Peyer's patch (tissue), 4 donors: ENCODE measurements at regions not wholly inside any gene's neighbourhood (a gene's known extent, or its start where the extent isn't known, plus 50 kb on each side); places are given as distances from the start of the nearest gene placed in this dataset.

ENCODE experiments used
- DNase-seq, 3 donors: peaks; one replicate each; pipeline ENCODE4 v3.0.0-alpha.2; 2017 to 2019
- H3K27ac ChIP-seq, 4 donors: fragments of 200-600 bp; sonication (generic); one replicate each; pipeline ENCODE4 v1.5.1; 2016 to 2019
- H3K27me3 ChIP-seq, 2 donors: fragments of 200-600 bp; sonication (generic); one replicate each; pipeline ENCODE4 v1.5.1; 2019
- H3K36me3 ChIP-seq, 3 donors: fragments of 200-600 bp; sonication (generic); one replicate each; pipeline ENCODE4 v1.5.1; 2016 to 2019
- H3K4me1 ChIP-seq, 4 donors: fragments of 200-600 bp; sonication (generic); one replicate each; pipeline ENCODE4 v1.5.1; 2016 to 2019
- H3K4me3 ChIP-seq, 4 donors: fragments of 200-600 bp; sonication (generic); 1 replicate in 3 of 4; 2 replicates in 1 of 4; pipeline ENCODE4 v1.5.1; 2016 to 2019; ENCODE audit warnings: mild to moderate bottlenecking in 1 of 4
- H3K9me3 ChIP-seq, 4 donors: fragments of 200-600 bp; sonication (generic); one replicate each; pipeline ENCODE4 v1.5.1; 2016 to 2019; ENCODE audit warnings: mild to moderate bottlenecking in 1 of 4
- POLR2A ChIP-seq, 2 donors: fragments of 450-650 bp; IDR thresholded peaks; one replicate each; pipeline ENCODE4 v1.5.1; 2017; ENCODE audit warnings: antibody characterized with exemption in 2 of 2, mild to moderate bottlenecking in 2 of 2, moderate library complexity in 2 of 2
- TF ChIP-seq, protein P1 (sequence below), 6 experiments: fragments of 450-650 bp in 4 of 6; fragments of 200-600 bp in 2 of 6; sonication (generic) in 1 of 6; IDR thresholded peaks; one replicate each; pipeline ENCODE4 v1.5.1; 2017 to 2019; ENCODE audit warnings: antibody characterized with exemption in 6 of 6, mild to moderate bottlenecking in 3 of 6, moderate library complexity in 1 of 6

DNA sequence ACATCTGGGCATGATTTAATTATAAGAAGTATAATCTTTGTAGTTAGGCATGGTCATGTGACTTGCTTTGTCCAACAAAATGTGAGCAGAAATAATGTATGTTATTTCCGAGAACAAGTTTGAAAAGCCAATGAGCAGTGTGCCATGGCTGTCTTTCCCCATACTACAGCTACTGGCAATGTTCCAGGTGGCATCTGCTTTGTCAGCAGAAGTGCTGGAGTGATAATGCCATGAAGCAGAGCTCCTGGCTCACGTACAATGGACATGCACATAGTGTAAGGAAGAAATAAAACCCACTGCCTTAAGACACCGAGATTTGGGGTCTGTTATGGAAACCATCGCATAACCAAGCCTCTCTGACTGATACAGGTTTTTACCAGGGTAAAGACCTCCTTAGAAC, 212.6 kb upstream of the RASGEF1B start:
- no peak overlapping the region for H3K4me3 ChIP-seq
- no peaks in the 10 kb centered on the region for H3K36me3 ChIP-seq
- no peaks in the 10 kb centered on the region for H3K27me3 ChIP-seq
- DNase-seq = no peak
- no peaks in the 10 kb centered on the region for H3K4me1 ChIP-seq
- H3K9me3 ChIP-seq = no peaks in the 10 kb centered on the region
- H3K27ac ChIP-seq = no peak overlapping the region
- TF ChIP-seq, protein P1, sequence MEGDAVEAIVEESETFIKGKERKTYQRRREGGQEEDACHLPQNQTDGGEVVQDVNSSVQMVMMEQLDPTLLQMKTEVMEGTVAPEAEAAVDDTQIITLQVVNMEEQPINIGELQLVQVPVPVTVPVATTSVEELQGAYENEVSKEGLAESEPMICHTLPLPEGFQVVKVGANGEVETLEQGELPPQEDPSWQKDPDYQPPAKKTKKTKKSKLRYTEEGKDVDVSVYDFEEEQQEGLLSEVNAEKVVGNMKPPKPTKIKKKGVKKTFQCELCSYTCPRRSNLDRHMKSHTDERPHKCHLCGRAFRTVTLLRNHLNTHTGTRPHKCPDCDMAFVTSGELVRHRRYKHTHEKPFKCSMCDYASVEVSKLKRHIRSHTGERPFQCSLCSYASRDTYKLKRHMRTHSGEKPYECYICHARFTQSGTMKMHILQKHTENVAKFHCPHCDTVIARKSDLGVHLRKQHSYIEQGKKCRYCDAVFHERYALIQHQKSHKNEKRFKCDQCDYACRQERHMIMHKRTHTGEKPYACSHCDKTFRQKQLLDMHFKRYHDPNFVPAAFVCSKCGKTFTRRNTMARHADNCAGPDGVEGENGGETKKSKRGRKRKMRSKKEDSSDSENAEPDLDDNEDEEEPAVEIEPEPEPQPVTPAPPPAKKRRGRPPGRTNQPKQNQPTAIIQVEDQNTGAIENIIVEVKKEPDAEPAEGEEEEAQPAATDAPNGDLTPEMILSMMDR (IDR thresholded peaks at IDR 0.05) = no peak
- no peak for TF ChIP-seq POLR2A (IDR thresholded peaks at IDR 0.05)

DNA sequence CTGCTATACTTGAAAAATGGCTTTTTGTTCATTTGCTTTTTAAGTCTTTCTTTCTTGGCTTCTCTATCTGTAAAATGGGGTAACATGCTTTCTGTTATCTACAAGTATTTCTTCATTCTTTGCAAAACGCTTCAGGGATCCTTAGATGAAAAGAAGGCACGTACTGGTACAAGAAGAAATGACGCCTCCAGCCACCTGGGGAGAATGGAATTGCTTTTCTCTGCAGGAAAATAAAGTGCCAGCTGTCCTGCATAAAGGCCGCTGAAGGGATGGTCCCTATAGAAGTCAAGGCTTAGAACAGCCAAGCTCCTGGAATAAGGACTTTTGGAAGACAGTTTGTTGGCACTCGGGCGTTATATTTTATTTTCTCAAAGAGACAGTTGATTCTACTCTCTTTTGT, 210.8 kb upstream of the RASGEF1B start:
- DNase-seq = no peak
- H3K27me3 ChIP-seq = no peaks in the 10 kb centered on the region
- H3K4me1 ChIP-seq = no peaks in the 10 kb centered on the region
- TF ChIP-seq, protein P1 (IDR thresholded peaks at IDR 0.05) = no peak
- no peak for TF ChIP-seq POLR2A (IDR thresholded peaks at IDR 0.05)
- no peak overlapping the region for H3K4me3 ChIP-seq
- no peak overlapping the region for H3K27ac ChIP-seq
- no peaks in the 10 kb centered on the region for H3K36me3 ChIP-seq
- no peaks in the 10 kb centered on the region for H3K9me3 ChIP-seq

DNA sequence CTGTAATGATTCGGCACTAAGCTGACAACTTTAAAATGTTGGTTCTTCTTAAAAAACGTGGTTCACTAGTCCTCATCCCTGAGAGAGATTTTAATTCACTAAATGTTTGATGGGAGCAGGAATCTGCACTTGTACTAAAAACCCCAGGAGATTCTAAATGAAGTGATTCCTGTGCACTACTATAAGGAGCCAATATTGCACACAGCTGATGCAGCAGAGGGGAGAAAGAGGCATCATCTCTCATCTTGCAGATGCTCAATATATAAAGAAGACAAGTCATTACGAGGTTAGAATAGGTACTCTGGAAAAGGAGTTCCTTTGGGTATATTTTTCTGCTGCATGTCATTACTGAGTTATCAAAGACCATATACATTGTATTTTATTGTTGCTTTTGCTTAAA, 207.6 kb upstream of the RASGEF1B start:
- H3K36me3 ChIP-seq = no peaks in the 10 kb centered on the region
- no peaks in the 10 kb centered on the region for H3K4me1 ChIP-seq
- no peak for TF ChIP-seq POLR2A (IDR thresholded peaks at IDR 0.05)
- TF ChIP-seq, protein P1 (IDR thresholded peaks at IDR 0.05) = no peak
- no peak for DNase-seq
- no peak overlapping the region for H3K4me3 ChIP-seq
- no peaks in the 10 kb centered on the region for H3K9me3 ChIP-seq
- H3K27ac ChIP-seq = no peak overlapping the region
- no peaks in the 10 kb centered on the region for H3K27me3 ChIP-seq

DNA sequence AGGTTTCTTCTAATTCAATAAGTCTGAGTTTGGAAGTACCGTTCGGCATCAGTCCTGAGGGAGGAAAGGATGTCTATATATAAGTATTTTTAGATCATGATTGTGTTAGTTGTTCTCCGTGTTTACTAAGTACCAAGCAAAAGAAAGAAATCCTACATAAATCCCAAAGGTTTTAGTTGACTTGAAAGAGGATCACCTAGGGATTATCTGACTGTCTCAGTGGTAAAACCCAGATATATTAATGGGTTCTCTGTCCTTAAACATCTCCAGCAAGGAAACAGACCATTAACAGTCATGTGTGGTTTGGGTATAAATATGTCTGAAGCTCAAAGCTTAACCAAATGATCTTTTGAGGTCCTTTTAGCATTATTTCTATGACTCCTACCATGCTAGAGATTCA, 207.1 kb upstream of the RASGEF1B start:
- Histone ChIP-seq H3K4me1 (no peaks in the 10 kb centered on the region), H3K27ac (no peak overlapping the region), H3K36me3 (no peaks in the 10 kb centered on the region), H3K4me3 (no peak overlapping the region), H3K9me3 (no peaks in the 10 kb centered on the region), H3K27me3 (no peaks in the 10 kb centered on the region)
- no peak for DNase-seq
- TF ChIP-seq POLR2A (IDR thresholded peaks at IDR 0.05) = no peak
- TF ChIP-seq, protein P1 (IDR thresholded peaks at IDR 0.05) = no peak

DNA sequence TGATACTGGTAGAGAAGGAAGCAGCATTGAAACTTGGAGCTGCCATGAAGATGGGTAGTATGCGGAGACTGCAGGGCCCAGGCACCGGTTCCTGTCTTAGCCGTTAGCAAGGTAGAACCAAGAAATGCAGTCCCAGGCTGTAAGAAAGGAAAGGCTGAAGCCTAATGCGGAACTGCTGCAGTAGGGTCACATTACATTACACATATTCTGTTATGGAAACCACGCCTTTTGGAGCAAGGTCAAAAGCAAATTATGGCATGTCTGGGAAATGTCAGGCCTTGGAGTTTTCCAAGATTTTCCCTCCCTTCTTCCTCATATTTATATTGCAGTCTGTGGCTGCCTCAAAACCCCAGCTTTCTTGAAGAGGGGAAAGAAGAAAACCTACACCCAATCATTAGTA, 204.8 kb upstream of the RASGEF1B start:
- no peaks in the 10 kb centered on the region for H3K9me3 ChIP-seq
- H3K27ac ChIP-seq = no peak overlapping the region
- H3K27me3 ChIP-seq = no peaks in the 10 kb centered on the region
- H3K36me3 ChIP-seq = no peaks in the 10 kb centered on the region
- no peaks in the 10 kb centered on the region for H3K4me1 ChIP-seq
- TF ChIP-seq, protein P1 (IDR thresholded peaks at IDR 0.05) = no peak
- no peak for TF ChIP-seq POLR2A (IDR thresholded peaks at IDR 0.05)
- no peak for DNase-seq
- no peak overlapping the region for H3K4me3 ChIP-seq

DNA sequence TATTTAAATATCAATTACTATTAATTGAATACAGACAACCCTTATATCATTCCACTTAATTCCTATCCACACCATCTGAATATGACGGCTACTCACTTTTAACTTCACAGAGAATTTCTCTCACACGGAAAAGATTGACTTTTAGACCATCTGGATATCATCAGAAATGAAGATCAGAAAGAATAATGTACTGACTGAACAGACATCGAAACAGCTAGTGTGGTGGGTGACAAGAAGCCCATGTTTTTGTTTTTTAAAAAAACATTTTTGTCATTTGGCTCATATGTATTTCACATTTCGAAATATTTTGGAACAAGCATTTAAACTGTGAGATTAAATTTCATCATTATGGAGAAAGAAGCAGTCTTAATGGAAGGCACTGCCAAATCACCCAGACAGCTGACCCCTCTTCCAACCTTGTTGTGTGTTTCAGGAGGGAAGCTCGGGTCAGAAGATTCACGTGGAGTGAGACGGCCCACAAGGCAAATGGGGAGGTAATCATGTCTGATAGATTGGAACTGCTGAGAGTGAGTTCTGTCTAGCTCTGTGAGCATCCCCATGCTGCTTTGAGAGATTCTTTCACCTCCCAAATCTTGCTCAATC, 204.2 kb upstream of the RASGEF1B start:
- Histone ChIP-seq H3K27ac (no peak overlapping the region), H3K36me3 (no peaks in the 10 kb centered on the region)
- DNase-seq = no peak

More for the DNA sequence above, 204.2 kb upstream of the RASGEF1B start:
- no peaks in the 10 kb centered on the region for H3K27me3 ChIP-seq
- TF ChIP-seq, protein P1 (IDR thresholded peaks at IDR 0.05) = no peak
- TF ChIP-seq POLR2A (IDR thresholded peaks at IDR 0.05) = no peak
- no peaks in the 10 kb centered on the region for H3K9me3 ChIP-seq
- no peak overlapping the region for H3K4me3 ChIP-seq
- no peaks in the 10 kb centered on the region for H3K4me1 ChIP-seq
